GM13977 (cell line): ENCODE measurements at regions not wholly inside any gene's neighbourhood (a gene's known extent, or its start where the extent isn't known, plus 50 kb on each side); places are given as distances from the start of the nearest gene placed in this dataset.
"Not testable (repeated sequence)": the region's sequence is repeated elsewhere in the genome, so short reads cannot be mapped to it uniquely, and the experiment has no call there.

Source experiments
- DNase-seq: peaks from one replicate; pipeline ENCODE4 v3.0.0; 2012; ENCODE audit warnings: low spot score
- CTCF ChIP-seq: IDR thresholded peaks from 2 replicates; pipeline ENCODE4 v1.5.1; 2012; ENCODE audit warnings: mild to moderate bottlenecking, control low read depth; ENCODE audit not compliant: insufficient read depth; ENCODE audit errors: extremely low read depth, missing control alignments
- in situ Hi-C: fragments of 300-500 bp; cut with MboI; formaldehyde crosslinking; loops from one replicate; pipeline ENCODE4 v1.12.0; 2022; ENCODE audit warnings: low sequenced_read_pairs, low pct_unique_long_range_greater_than_20kb, mixed read lengths, inconsistent platforms; ENCODE audit not compliant: unreplicated experiment

GRCh38 chr14:29982171-29982570, 54.5 kb upstream of the PRKD1 start:
- no peak for TF ChIP-seq CTCF
- in situ Hi-C loops: no loop called here
- no peak for DNase-seq

- no peak for TF ChIP-seq CTCF
- in situ Hi-C loops: no loop called here
- no peak for DNase-seq
Measured at GRCh38 chr14:29982993-29983392, 55.3 kb upstream of the PRKD1 start.

- DNase-seq, in situ Hi-C loops: not testable (repeated sequence)
Measured at GRCh38 chr14:29990344-29990857, 62.8 kb upstream of the PRKD1 start.

- in situ Hi-C loops: no loop called here
- no peak for DNase-seq
- no peak for TF ChIP-seq CTCF
Measured at GRCh38 chr14:29990993-29991392, 63.3 kb upstream of the PRKD1 start.

- TF ChIP-seq CTCF: no peak
- no peak for DNase-seq
- in situ Hi-C loops: no loop called here
Measured at GRCh38 chr14:29993143-29993542, 65.5 kb upstream of the PRKD1 start.

GRCh38 chr14:29999013-29999539, 71.4 kb upstream of the PRKD1 start:
- no peak for DNase-seq
- in situ Hi-C loops: no loop called here
- TF ChIP-seq CTCF: no peak

- in situ Hi-C loops: loop anchor here (25.0 kb wide), 1 partner anchor 441 kb away; no protein-coding TSS in a partner anchor
- DNase-seq: no peak
- TF ChIP-seq CTCF: no peak
Measured at GRCh38 chr14:30002859-30003258, 75.2 kb upstream of the PRKD1 start.
